ENCODE measurements at regions not wholly inside any gene's neighbourhood (a gene's known extent, or its start where the extent isn't known, plus 50 kb on each side); places are given as distances from the start of the nearest gene placed in this dataset.
"Not testable (repeated sequence)": the region's sequence is repeated elsewhere in the genome, so short reads cannot be mapped to it uniquely, and the experiment has no call there.

DNA sequence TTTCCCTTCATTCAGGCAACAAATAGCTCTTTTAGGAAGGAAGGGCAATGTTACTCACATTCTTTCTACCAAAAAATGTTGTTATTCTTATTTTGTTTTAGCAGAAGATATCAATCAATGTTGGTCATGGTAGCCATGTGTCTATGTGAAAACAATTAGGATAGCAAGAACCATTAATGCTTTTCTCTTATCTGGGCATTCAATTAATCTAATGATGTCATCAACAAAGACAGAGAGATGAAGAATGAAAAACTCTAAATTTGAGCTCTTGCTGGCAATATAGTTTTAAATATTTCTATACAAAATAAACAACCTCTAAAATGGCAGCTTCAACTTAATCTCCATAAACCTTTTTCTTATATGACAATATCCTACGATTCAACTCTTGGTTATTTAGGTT lies 353.7 kb upstream of the ANKRD30A start:
- Histone ChIP-seq H3K4me1 (no peaks in the 10 kb centered on the region), H3K27ac (no peak overlapping the region), H3K27me3 (no peaks in the 10 kb centered on the region), H3K4me3 (no peak overlapping the region), H3K9me3 (no peaks in the 10 kb centered on the region), H3K36me3 (replicated peaks in 1 of 2; ENCODE audit: insufficient read depth in 1 of 2, low read depth in 2 of 2) (no peaks in the 10 kb centered on the region)
- ATAC-seq (no peak), DNase-seq (no peak)
- TF ChIP-seq POLR2A (IDR thresholded peaks at IDR 0.05) (no peak), CTCF (IDR thresholded peaks at IDR 0.05) (no peak)
- WGBS, 2 donors: 74 to 80% methylated on average over 1 of the region's 1 CpG
- intact Hi-C loops (cut with DNase I): no loop called here

DNA sequence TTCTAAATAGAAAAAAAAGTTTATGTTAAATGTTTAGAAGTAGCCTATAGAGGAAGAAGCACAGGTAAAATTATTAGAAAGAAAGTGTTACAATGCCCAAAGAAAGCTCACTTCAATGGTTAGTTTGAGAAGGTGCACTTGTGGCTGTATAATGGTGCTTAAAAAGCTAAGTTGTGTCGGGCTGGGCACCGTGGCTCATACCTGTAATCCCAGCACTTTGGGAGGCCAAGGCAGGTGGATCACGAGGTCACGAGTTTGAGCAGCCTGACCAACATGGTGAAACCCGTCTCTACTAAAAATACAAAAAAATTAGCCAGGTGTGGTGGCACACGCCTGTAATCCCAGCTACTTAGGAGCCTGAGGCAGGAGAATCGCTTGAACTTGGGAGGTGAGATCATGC lies 355.7 kb upstream of the ANKRD30A start:
- ATAC-seq; H3K4me1 ChIP-seq; H3K36me3 ChIP-seq (replicated peaks in 1 of 2; ENCODE audit: insufficient read depth in 1 of 2, low read depth in 2 of 2); DNase-seq; H3K27me3 ChIP-seq; H3K9me3 ChIP-seq; H3K4me3 ChIP-seq; H3K27ac ChIP-seq; intact Hi-C loops (cut with DNase I): not testable (repeated sequence)
- 82 to 87% methylated on average over 7 of the region's 7 CpGs for WGBS, 2 donors

- ATAC-seq (no peak), DNase-seq (no peak)
- 61% methylated on average over 3 of the region's 3 CpGs for WGBS, 2 donors
- H3K4me3 ChIP-seq: no peak overlapping the region
- H3K4me1 ChIP-seq: no peaks in the 10 kb centered on the region
- intact Hi-C loops (cut with DNase I): no loop called here
- no peaks in the 10 kb centered on the region for H3K9me3 ChIP-seq
- no peak for TF ChIP-seq CTCF (IDR thresholded peaks at IDR 0.05)
- TF ChIP-seq POLR2A (IDR thresholded peaks at IDR 0.05): no peak
- no peaks in the 10 kb centered on the region for H3K27me3 ChIP-seq
- H3K36me3 ChIP-seq (replicated peaks in 1 of 2; ENCODE audit: insufficient read depth in 1 of 2, low read depth in 2 of 2): no peaks in the 10 kb centered on the region
- no peak overlapping the region for H3K27ac ChIP-seq
Observed at GRCh38 chr10:36766940-36767339, 358.5 kb upstream of the ANKRD30A start.

DNA sequence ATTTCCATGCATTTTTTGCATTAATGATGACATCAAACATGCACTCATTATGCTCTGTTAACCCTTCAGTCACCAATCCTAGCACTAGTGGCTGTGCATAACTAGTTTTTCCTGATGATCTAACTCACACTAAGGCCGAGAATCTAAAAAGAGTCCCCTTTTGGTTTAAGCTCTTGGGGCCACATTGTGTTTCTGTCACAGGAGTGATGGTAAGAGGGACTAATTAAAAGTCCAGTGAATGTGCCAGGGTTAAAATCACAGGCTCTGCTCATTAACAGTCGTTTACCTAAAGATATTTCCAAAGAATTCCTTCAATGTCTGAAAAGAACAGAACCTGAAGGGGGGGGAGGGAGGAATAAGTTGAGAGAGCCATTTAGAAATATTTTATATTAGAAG lies 359.0 kb upstream of the ANKRD30A start:
- Histone ChIP-seq H3K27ac (no peak overlapping the region), H3K4me3 (no peak overlapping the region), H3K36me3 (replicated peaks in 1 of 2; ENCODE audit: insufficient read depth in 1 of 2, low read depth in 2 of 2) (no peaks in the 10 kb centered on the region), H3K9me3 (no peaks in the 10 kb centered on the region), H3K27me3 (no peaks in the 10 kb centered on the region), H3K4me1 (no peaks in the 10 kb centered on the region)
- WGBS, 2 donors: 55 to 63% methylated on average over 2 of the region's 2 CpGs
- intact Hi-C loops (cut with DNase I): no loop called here
- no peak for ATAC-seq
- DNase-seq: no peak
- TF ChIP-seq POLR2A (IDR thresholded peaks at IDR 0.05) (no peak), CTCF (IDR thresholded peaks at IDR 0.05) (no peak)

- 15 to 21% methylated on average over 2 of the region's 2 CpGs for WGBS, 2 donors
- no peak for DNase-seq
- H3K9me3 ChIP-seq: no peaks in the 10 kb centered on the region
- no peak for TF ChIP-seq CTCF (IDR thresholded peaks at IDR 0.05)
- TF ChIP-seq POLR2A (IDR thresholded peaks at IDR 0.05): no peak
- no peak overlapping the region for H3K27ac ChIP-seq
- no peaks in the 10 kb centered on the region for H3K4me1 ChIP-seq
- intact Hi-C loops (cut with DNase I): no loop called here
- H3K36me3 ChIP-seq (replicated peaks in 1 of 2; ENCODE audit: insufficient read depth in 1 of 2, low read depth in 2 of 2): no peaks in the 10 kb centered on the region
- no peaks in the 10 kb centered on the region for H3K27me3 ChIP-seq
- no peak overlapping the region for H3K4me3 ChIP-seq
- no peak for ATAC-seq
Observed at GRCh38 chr10:36765782-36766414, 359.5 kb upstream of the ANKRD30A start.
